ENCODE measurements at regions not wholly inside any gene's neighbourhood (a gene's known extent, or its start where the extent isn't known, plus 50 kb on each side); places are given as distances from the start of the nearest gene placed in this dataset.
A peak's percentile ranks its signal among the peaks of the same experiment; 100 is the strongest.

DNA sequence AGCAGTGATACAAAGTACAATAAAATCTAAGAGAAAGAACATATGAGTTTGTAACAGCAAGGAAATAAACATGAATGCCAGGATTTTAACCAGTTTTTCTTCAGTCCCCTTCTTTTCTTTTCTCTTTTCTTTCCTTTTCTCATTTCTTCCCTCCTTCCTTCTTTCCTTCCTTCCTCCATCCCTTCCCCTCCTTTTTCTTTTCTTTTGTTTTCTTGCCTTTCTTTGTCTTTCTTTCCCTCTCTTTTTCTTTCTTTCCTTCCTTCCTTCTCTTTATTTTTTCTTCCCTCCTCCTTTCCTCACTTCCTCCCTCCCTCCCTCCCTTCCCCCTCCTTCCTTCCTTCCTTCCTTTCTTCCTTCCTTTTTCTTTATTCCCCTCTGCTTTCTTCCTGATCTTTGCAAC lies 142.8 kb upstream of the SYT4 start:
- no peak overlapping the region for H3K27ac ChIP-seq
- TF ChIP-seq, protein P1, sequence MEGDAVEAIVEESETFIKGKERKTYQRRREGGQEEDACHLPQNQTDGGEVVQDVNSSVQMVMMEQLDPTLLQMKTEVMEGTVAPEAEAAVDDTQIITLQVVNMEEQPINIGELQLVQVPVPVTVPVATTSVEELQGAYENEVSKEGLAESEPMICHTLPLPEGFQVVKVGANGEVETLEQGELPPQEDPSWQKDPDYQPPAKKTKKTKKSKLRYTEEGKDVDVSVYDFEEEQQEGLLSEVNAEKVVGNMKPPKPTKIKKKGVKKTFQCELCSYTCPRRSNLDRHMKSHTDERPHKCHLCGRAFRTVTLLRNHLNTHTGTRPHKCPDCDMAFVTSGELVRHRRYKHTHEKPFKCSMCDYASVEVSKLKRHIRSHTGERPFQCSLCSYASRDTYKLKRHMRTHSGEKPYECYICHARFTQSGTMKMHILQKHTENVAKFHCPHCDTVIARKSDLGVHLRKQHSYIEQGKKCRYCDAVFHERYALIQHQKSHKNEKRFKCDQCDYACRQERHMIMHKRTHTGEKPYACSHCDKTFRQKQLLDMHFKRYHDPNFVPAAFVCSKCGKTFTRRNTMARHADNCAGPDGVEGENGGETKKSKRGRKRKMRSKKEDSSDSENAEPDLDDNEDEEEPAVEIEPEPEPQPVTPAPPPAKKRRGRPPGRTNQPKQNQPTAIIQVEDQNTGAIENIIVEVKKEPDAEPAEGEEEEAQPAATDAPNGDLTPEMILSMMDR (conservative IDR thresholded peaks at IDR 0.05), result no peak
- TF ChIP-seq ZFX (IDR thresholded peaks at IDR 0.05), result no peak

DNA sequence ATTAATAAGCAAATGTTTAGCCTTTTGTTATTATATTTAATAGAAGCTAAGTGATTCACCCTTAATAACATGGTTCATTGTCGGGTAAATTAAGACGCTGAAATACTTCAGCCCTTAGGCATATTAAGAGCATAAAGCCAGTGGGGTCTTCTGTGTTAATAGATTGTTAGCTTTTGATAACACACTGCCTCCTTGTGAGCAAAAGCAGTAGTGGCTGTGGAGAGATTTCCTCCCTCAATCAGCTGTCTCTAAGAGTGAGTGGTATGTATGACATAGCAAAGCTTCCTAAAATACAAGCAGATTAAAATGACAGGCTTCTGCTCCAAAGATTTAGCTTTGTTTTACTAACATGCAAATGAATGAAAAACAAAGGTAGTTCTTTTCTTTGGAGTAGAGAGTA lies 143.7 kb upstream of the SYT4 start:
- no peak for TF ChIP-seq ZFX (IDR thresholded peaks at IDR 0.05)
- TF ChIP-seq, protein P1 (conservative IDR thresholded peaks at IDR 0.05), result peak; percentile 43
- no peak overlapping the region for H3K27ac ChIP-seq

DNA sequence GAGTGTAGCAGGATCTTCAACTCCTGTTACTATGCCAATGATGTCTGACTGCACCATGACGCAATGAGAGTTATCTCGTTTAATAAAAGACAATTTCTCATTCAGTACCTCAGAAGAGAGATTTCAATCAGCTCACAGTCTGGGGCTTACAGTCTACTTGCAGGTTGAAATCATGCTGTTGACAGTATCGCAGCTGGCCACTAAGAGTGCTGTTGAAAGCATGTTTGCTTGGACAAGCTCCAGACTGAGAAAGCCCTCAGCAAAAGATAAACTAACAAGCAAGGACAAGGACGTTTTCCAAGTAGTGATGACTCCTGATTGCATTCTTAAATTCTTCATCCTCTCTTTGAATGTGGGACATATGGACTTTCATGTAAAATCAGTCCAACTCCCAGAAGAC lies 145.2 kb upstream of the SYT4 start:
- no peak overlapping the region for H3K27ac ChIP-seq
- TF ChIP-seq, protein P1 (conservative IDR thresholded peaks at IDR 0.05), result peak; percentile 67
- TF ChIP-seq ZFX (IDR thresholded peaks at IDR 0.05), result no peak

GRCh38 chr18:43435851-43436250 lies 158.6 kb upstream of the SYT4 start:
- TF ChIP-seq ZFX (IDR thresholded peaks at IDR 0.05), result no peak
- H3K27ac ChIP-seq, result no peak overlapping the region

DNA sequence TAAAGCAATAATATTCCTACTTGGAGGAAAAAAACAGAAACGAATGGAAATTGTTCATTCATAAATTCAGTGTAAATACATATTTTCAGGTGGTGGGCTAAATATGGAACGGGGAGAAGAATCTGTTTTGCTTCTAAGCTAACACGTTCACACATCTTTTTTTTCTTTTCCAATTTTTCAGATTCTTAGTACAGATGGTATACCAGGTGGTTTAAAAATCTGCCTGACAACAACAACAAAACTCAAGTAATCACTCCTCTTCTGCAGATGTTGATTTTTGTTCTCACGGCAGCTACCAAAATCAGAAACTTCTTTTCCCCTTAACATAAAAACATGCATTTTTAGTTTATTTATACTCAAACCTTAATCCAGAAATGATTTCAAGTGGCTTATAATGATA lies 164.8 kb upstream of the SYT4 start:
- TF ChIP-seq ZFX (IDR thresholded peaks at IDR 0.05), result no peak
- TF ChIP-seq, protein P1 (conservative IDR thresholded peaks at IDR 0.05), result no peak
- H3K27ac ChIP-seq, result no peak overlapping the region

GRCh38 chr18:43442571-43442970 lies 165.3 kb upstream of the SYT4 start:
- H3K27ac ChIP-seq, result no peak overlapping the region
- TF ChIP-seq, protein P1 (conservative IDR thresholded peaks at IDR 0.05), result no peak
- no peak for TF ChIP-seq ZFX (IDR thresholded peaks at IDR 0.05)

GRCh38 chr18:43465483-43465882 lies 188.2 kb upstream of the SYT4 start:
- no peak overlapping the region for H3K27ac ChIP-seq
- TF ChIP-seq, protein P1 (conservative IDR thresholded peaks at IDR 0.05), result no peak
- TF ChIP-seq ZFX (IDR thresholded peaks at IDR 0.05), result no peak

- TF ChIP-seq ZFX (IDR thresholded peaks at IDR 0.05), result no peak
- TF ChIP-seq, protein P1 (conservative IDR thresholded peaks at IDR 0.05), result no peak
- H3K27ac ChIP-seq, result no peak overlapping the region
These were observed 194.6 kb upstream of the SYT4 start for GRCh38 chr18:43471873-43472272.
